Left cardiac atrium (tissue), 4 donors: ENCODE measurements at regions not wholly inside any gene's neighbourhood (a gene's known extent, or its start where the extent isn't known, plus 50 kb on each side); places are given as distances from the start of the nearest gene placed in this dataset.

Experiments used
- ATAC-seq, 2 donors: fragments of 200-7000 bp; cut with Tn5 transposase; one replicate each; pipeline ENCODE4 v1.9.1; 2020; ENCODE audit warnings: mild to moderate bottlenecking in 2 of 2, moderate library complexity in 2 of 2
- DNase-seq: peaks from one replicate; pipeline ENCODE4 v3.0.0-alpha.2; 2020
- intact Hi-C, 2 donors: fragments of 100-400 bp; cut with DNase I; formaldehyde crosslinking; loops; one replicate each; pipeline versions ENCODE4 v1.14.1 to v1.15.1; 2022 to 2023
- donor health status: DM: no; HTN: yes; CAD: no.
- donor health status: DM: no; HTN: yes; CAD: no; lungs with severe emphysema.
- donor health status: DM: yes; HTN: yes; CAD: no.
- donor health status: Dilated cardiomyopathy.

GRCh38 chr11:104666624-104667023, 231.6 kb downstream of the CASP12 start:
- intact Hi-C loops: no loop called here
- ATAC-seq (no peak), DNase-seq (no peak)

GRCh38 chr11:104665641-104666040, 232.6 kb downstream of the CASP12 start:
- ATAC-seq (peak in 1 of 2 donors; percentile 42), DNase-seq (no peak)
- intact Hi-C loops: no loop called here

GRCh38 chr11:104663190-104664140, 234.8 kb downstream of the CASP12 start:
- ATAC-seq (no peak), DNase-seq (no peak)
- intact Hi-C loops: no loop called here

GRCh38 chr11:104661901-104662300, 236.4 kb downstream of the CASP12 start:
- no peak for DNase-seq
- no peak for ATAC-seq

GRCh38 chr11:104661471-104661870, 236.8 kb downstream of the CASP12 start:
- ATAC-seq: no peak
- intact Hi-C loops: no loop called here

More at GRCh38 chr11:104661901-104662300, 236.4 kb downstream of the CASP12 start:
- intact Hi-C loops: no loop called here

GRCh38 chr11:104658177-104658576, 240.1 kb downstream of the CASP12 start:
- intact Hi-C loops: no loop called here
- DNase-seq (no peak), ATAC-seq (no peak)

More at GRCh38 chr11:104661471-104661870, 236.8 kb downstream of the CASP12 start:
- no peak for DNase-seq

GRCh38 chr11:104657083-104657482, 241.2 kb downstream of the CASP12 start:
- ATAC-seq: no peak
- no peak for DNase-seq
- intact Hi-C loops: no loop called here

- ATAC-seq (no peak), DNase-seq (no peak)
- intact Hi-C loops: no loop called here
Measured at GRCh38 chr11:104655066-104655465, 243.2 kb downstream of the CASP12 start.

- intact Hi-C loops: no loop called here
- ATAC-seq (no peak), DNase-seq (no peak)
Measured at GRCh38 chr11:104654181-104654813, 244.0 kb downstream of the CASP12 start.

- DNase-seq (no peak), ATAC-seq (peak in 1 of 2 donors; percentile 34)
- intact Hi-C loops: no loop called here
Measured at GRCh38 chr11:104653407-104653806, 244.9 kb downstream of the CASP12 start.

- intact Hi-C loops: no loop called here
- ATAC-seq: peak in 1 of 2 donors; percentile 34
Measured at GRCh38 chr11:104652996-104653395, 245.3 kb downstream of the CASP12 start.

GRCh38 chr11:104650234-104650633, 248.0 kb downstream of the CASP12 start:
- no peak for ATAC-seq
- intact Hi-C loops: no loop called here

More at GRCh38 chr11:104652996-104653395, 245.3 kb downstream of the CASP12 start:
- no peak for DNase-seq

GRCh38 chr11:104649002-104649401, 249.3 kb downstream of the CASP12 start:
- ATAC-seq: no peak
- DNase-seq: no peak
- intact Hi-C loops: no loop called here

More at GRCh38 chr11:104650234-104650633, 248.0 kb downstream of the CASP12 start:
- no peak for DNase-seq

- ATAC-seq: no peak
- DNase-seq: no peak
- intact Hi-C loops: no loop called here
Measured at GRCh38 chr11:104645261-104646222, 252.7 kb downstream of the CASP12 start.

GRCh38 chr11:104637662-104638170, 260.5 kb downstream of the CASP12 start:
- intact Hi-C loops: no loop called here
- no peak for DNase-seq
- ATAC-seq: no peak

GRCh38 chr11:104633226-104633625, 265.0 kb downstream of the CASP12 start:
- DNase-seq: no peak
- ATAC-seq: no peak
- intact Hi-C loops: no loop called here

- no peak for DNase-seq
- ATAC-seq: no peak
- intact Hi-C loops: no loop called here
Measured at GRCh38 chr11:104630352-104630751, 267.9 kb downstream of the CASP12 start.

GRCh38 chr11:104625246-104625645, 273.0 kb downstream of the CASP12 start:
- intact Hi-C loops: no loop called here
- DNase-seq (no peak), ATAC-seq (no peak)

- no peak for ATAC-seq
- intact Hi-C loops: no loop called here
- DNase-seq: no peak
Measured at GRCh38 chr11:104624021-104624420, 274.2 kb downstream of the CASP12 start.
